Endothelial cell of umbilical vein (primary cell): ENCODE measurements at regions not wholly inside any gene's neighbourhood (a gene's known extent, or its start where the extent isn't known, plus 50 kb on each side); places are given as distances from the start of the nearest gene placed in this dataset.

Experiments used
- BruUV-seq: library from RNA; stranded (reverse); fragments of 400-500 nt; replicated peaks from 2 replicates; lab custom pipeline; 2021; lab: Mats Ljungman, UMichigan
- CTCF ChIA-PET: fragments of 300-600, 350-600 bp; sonication (Branson Sonifier 250); formaldehyde crosslinking; loops from one replicate; lab custom pipeline; 2021; ENCODE audit warnings: antibody characterized with exemption, inconsistent platforms; lab: Charles Lee
- POLR2A ChIA-PET: fragments of 300-600, 350-600 bp; sonication (Branson Sonifier 250); formaldehyde crosslinking; loops from one replicate; lab custom pipeline; 2021; ENCODE audit warnings: antibody characterized with exemption, inconsistent platforms; lab: Charles Lee
- DNase-seq: peaks from one replicate; pipeline ENCODE4 v3.0.0-alpha.2; 2011; ENCODE audit warnings: low read depth, low spot score
- FAIRE-seq: peaks from 2 replicates; lab custom pipeline; 2011; peaks lifted over from hg19 to GRCh38; lab: Jason Lieb, UNC
- H2AFZ ChIP-seq: 2 replicates; pipeline ENCODE4 v1.6.0; 2012; ENCODE audit warnings: low read depth, low read length, control low read depth, inconsistent platforms
- H3K27ac ChIP-seq: 2 replicates; pipeline ENCODE4 v1.5.1; 2011; ENCODE audit warnings: low read depth, mild to moderate bottlenecking, control low read depth, low read length, moderate library complexity; ENCODE audit not compliant: insufficient read depth
- H3K27me3 ChIP-seq, 2 experiments: 2 replicates each; pipeline versions ENCODE4 v1.6.0 to v1.6.1; 2011; ENCODE audit warnings: low read length in 2 of 2, mixed read lengths in 1 of 2; ENCODE audit not compliant: control insufficient read depth in 2 of 2, insufficient read depth in 2 of 2
- H3K36me3 ChIP-seq, 2 experiments: 2 replicates in 1 of 2; 3 replicates in 1 of 2; pipeline ENCODE4 v1.5.1; 2011; ENCODE audit warnings: low read length in 2 of 2, mild to moderate bottlenecking in 1 of 2, moderate library complexity in 1 of 2; ENCODE audit not compliant: control insufficient read depth in 2 of 2, insufficient read depth in 2 of 2; ENCODE audit errors: extremely low read depth in 1 of 2
- H3K4me1 ChIP-seq: 3 replicates; pipeline ENCODE4 v1.5.1; 2011; ENCODE audit warnings: mild to moderate bottlenecking, low read length; ENCODE audit not compliant: control insufficient read depth, insufficient read depth; ENCODE audit errors: extremely low read depth
- H3K4me2 ChIP-seq: 2 replicates; pipeline ENCODE4 v1.6.1; 2011; ENCODE audit warnings: low read length, control low read depth, mixed read lengths; ENCODE audit not compliant: insufficient read depth
- H3K4me3 ChIP-seq, 3 experiments: fragments of 200-600 bp in 1 of 3; sonication (generic), shearing (Covaris generic) in 1 of 3; replicated peaks in 1 of 3; 2 replicates each; pipeline ENCODE4 v1.5.1; 2011 to 2016; ENCODE audit warnings: control low read depth in 3 of 3, low read length in 3 of 3, mild to moderate bottlenecking in 2 of 3, inconsistent platforms in 1 of 3, low read depth in 1 of 3, moderate library complexity in 1 of 3; ENCODE audit not compliant: insufficient read depth in 1 of 3
- H3K79me2 ChIP-seq: 2 replicates; pipeline ENCODE4 v1.6.0; 2012; ENCODE audit warnings: low read length, inconsistent platforms; ENCODE audit not compliant: control insufficient read depth, insufficient read depth
- H3K9ac ChIP-seq: replicated peaks from 2 replicates; pipeline ENCODE3; 2011; ENCODE audit warnings: low read length, control low read depth; ENCODE audit not compliant: insufficient read depth; ENCODE audit errors: extremely low read depth
- H3K9me1 ChIP-seq: replicated peaks from 3 replicates; pipeline ENCODE4 v1.6.0; 2011; ENCODE audit warnings: mild to moderate bottlenecking, low read length; ENCODE audit not compliant: control insufficient read depth, insufficient read depth; ENCODE audit errors: extremely low read depth
- H3K9me3 ChIP-seq: replicated peaks from 2 replicates; pipeline ENCODE4 v1.5.1; 2012; ENCODE audit warnings: low read length, inconsistent platforms; ENCODE audit not compliant: control insufficient read depth, insufficient read depth
- H4K20me1 ChIP-seq: replicated peaks from 2 replicates; pipeline ENCODE3; 2011; ENCODE audit warnings: mild to moderate bottlenecking, low read length; ENCODE audit not compliant: control insufficient read depth, insufficient read depth; ENCODE audit errors: extremely low read depth
- EZH2 ChIP-seq: IDR thresholded peaks from 2 replicates; pipeline ENCODE4 v1.6.1; 2012; ENCODE audit warnings: borderline replicate concordance, low read depth, mild to moderate bottlenecking, moderate library complexity, low read length, inconsistent platforms; ENCODE audit not compliant: severe bottlenecking
- FOS ChIP-seq: IDR thresholded peaks from 2 replicates; pipeline ENCODE4 v1.6.1; 2011; ENCODE audit warnings: mild to moderate bottlenecking, low read length, moderate library complexity, borderline replicate concordance; ENCODE audit not compliant: insufficient read depth
- GATA2 ChIP-seq: IDR thresholded peaks from 2 replicates; pipeline ENCODE4 v1.7.0; 2011; ENCODE audit warnings: low read depth, mild to moderate bottlenecking, moderate library complexity, mixed read lengths, low read length; ENCODE audit not compliant: insufficient read length, insufficient read depth
- JUN ChIP-seq: IDR thresholded peaks from 2 replicates; pipeline ENCODE4 v1.6.1; 2011; ENCODE audit warnings: borderline replicate concordance, low read depth; ENCODE audit not compliant: insufficient read length, insufficient read depth
- MYC ChIP-seq: IDR thresholded peaks from one replicate; pipeline ENCODE4 v1.6.1; 2011; ENCODE audit warnings: mild to moderate bottlenecking, low read depth, low read length
- POLR2A ChIP-seq: IDR thresholded peaks from 2 replicates; pipeline ENCODE4 v1.6.1; 2012; ENCODE audit warnings: low read depth, mild to moderate bottlenecking, control low read depth, low read length
- POLR2AphosphoS5 ChIP-seq: IDR thresholded peaks from 2 replicates; pipeline ENCODE4 v1.6.1; 2012; ENCODE audit warnings: low read depth, mild to moderate bottlenecking, control low read depth, low read length, moderate library complexity; ENCODE audit not compliant: insufficient read depth
- dilution Hi-C: fragments of 300-500 bp; cut with MboI; formaldehyde crosslinking; loops from one replicate; pipeline ENCODE4 v1.15.0; 2019; ENCODE audit warnings: low sequenced_read_pairs; ENCODE audit not compliant: extremely low pct_ligation_motif_present
- intact Hi-C: fragments of 100-400 bp; cut with micrococcal nuclease; formaldehyde crosslinking; loops from one replicate; pipeline ENCODE4 v1.10.0; 2022
- TF ChIP-seq, protein P1 (sequence below): IDR thresholded peaks from 2 replicates; pipeline ENCODE4 v1.6.1; 2011; ENCODE audit not compliant: insufficient read depth, insufficient read length

DNA sequence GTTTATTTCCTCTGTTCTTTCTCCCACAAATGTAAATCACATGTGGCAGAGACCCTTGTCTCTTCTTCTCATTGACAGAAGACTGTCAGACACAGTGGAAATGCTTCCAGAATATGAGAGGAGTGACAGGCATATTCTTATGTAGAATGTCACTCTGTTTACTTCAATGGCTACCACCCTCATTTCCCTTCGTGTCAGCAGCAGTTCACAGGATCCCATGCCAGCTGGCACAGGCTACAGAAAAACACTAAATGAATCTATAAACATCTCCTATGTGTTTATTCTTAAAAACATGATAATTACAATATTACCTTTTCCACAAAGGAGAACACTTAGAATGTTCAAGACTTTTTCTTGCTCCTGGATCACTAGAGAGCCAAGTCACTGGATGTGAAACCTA lies 183.8 kb upstream of the CNTN1 start:
- no TSS peak for BruUV-seq
- Histone ChIP-seq H2AFZ (no peak overlapping the region), H3K36me3 (no peaks in the 10 kb centered on the region), H3K79me2 (no peaks in the 10 kb centered on the region), H3K4me2 (no peak overlapping the region), H3K9ac (no peak overlapping the region), H4K20me1 (no peaks in the 10 kb centered on the region), H3K4me3 (no peak overlapping the region), H3K27me3 (no peaks in the 10 kb centered on the region), H3K9me3 (no peaks in the 10 kb centered on the region), H3K27ac (no peak overlapping the region), H3K9me1 (no peaks in the 10 kb centered on the region), H3K4me1 (no peaks in the 10 kb centered on the region)
- ChIA-PET CTCF (no interaction called here), POLR2A (no interaction called here)
- DNase-seq (no peak), FAIRE-seq (no peak)
- intact Hi-C loops (no loop called here), dilution Hi-C loops (no loop called here)
- TF ChIP-seq POLR2A, result no peak
- no peak for TF ChIP-seq JUN
- no peak for TF ChIP-seq FOS
- no peak for TF ChIP-seq POLR2AphosphoS5

DNA sequence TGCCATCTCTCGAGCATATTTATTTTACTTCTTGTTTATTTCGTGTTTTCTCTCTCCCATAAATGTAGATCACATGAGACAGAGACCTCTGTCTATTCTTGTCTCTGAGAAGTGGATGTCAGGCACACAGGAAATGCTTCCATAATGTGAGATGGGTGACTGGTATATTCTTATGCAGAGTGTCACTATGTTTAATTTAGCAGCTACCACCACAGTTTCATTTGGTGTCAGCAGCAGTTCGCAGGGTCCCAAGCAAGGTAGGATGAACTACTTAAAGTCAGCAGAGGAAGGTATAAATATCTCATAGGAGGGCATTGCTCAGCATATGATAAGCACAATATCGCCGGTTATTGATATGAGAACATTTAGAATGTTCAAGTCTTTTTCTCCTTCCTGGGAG lies 180.9 kb upstream of the CNTN1 start:
- H3K4me1 ChIP-seq, result no peaks in the 10 kb centered on the region
- H3K27ac ChIP-seq, result no peak overlapping the region
- FAIRE-seq (no peak), DNase-seq (no peak)
- ChIA-PET POLR2A (no interaction called here), CTCF (no interaction called here)
- no peaks in the 10 kb centered on the region for H3K9me1 ChIP-seq
- H3K9ac ChIP-seq, result no peak overlapping the region
- dilution Hi-C loops, result no loop called here
- no peak overlapping the region for H3K4me3 ChIP-seq
- no peaks in the 10 kb centered on the region for H3K9me3 ChIP-seq
- intact Hi-C loops, result no loop called here
- no peaks in the 10 kb centered on the region for H4K20me1 ChIP-seq
- BruUV-seq, result no TSS peak
- H3K36me3 ChIP-seq, result no peaks in the 10 kb centered on the region
- H3K79me2 ChIP-seq, result no peaks in the 10 kb centered on the region
- H3K4me2 ChIP-seq, result no peak overlapping the region
- H3K27me3 ChIP-seq, result no peaks in the 10 kb centered on the region
- TF ChIP-seq EZH2, result no peak
- no peak for TF ChIP-seq POLR2AphosphoS5
- TF ChIP-seq MYC, result no peak
- TF ChIP-seq, protein P1, sequence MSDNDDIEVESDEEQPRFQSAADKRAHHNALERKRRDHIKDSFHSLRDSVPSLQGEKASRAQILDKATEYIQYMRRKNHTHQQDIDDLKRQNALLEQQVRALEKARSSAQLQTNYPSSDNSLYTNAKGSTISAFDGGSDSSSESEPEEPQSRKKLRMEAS, result no peak
- no peak for TF ChIP-seq GATA2
- no peak overlapping the region for H2AFZ ChIP-seq
